SK-N-MC (cell line): ENCODE measurements at regions not wholly inside any gene's neighbourhood (a gene's known extent, or its start where the extent isn't known, plus 50 kb on each side); places are given as distances from the start of the nearest gene placed in this dataset.

ENCODE experiments used
- DNase-seq: peaks from one replicate; pipeline ENCODE4 v3.0.0-alpha.2; 2011; ENCODE audit warnings: low read depth, low spot score
- H3K27ac ChIP-seq: fragments of 200-600 bp; sonication (generic); 2 replicates; pipeline ENCODE4 v1.5.1; 2016; ENCODE audit warnings: mixed run types
- H3K36me3 ChIP-seq: fragments of 200-600 bp; sonication (generic); 2 replicates; pipeline ENCODE4 v1.6.1; 2017; ENCODE audit warnings: antibody characterized with exemption, low read length, mixed read lengths; ENCODE audit not compliant: insufficient read depth
- H3K4me3 ChIP-seq: fragments of 200-600 bp; sonication (generic); 2 replicates; pipeline ENCODE4 v1.5.1; 2016
- H3K9ac ChIP-seq: fragments of 200-600 bp; sonication (generic); 2 replicates; pipeline ENCODE4 v1.8.0; 2017; ENCODE audit warnings: mixed run types, mixed read lengths; ENCODE audit not compliant: insufficient read length
- H3K9me3 ChIP-seq: fragments of 200-600 bp; sonication (generic); 2 replicates; pipeline ENCODE4 v1.6.1; 2017; ENCODE audit warnings: low read depth, mild to moderate bottlenecking, antibody characterized with exemption, low read length, moderate library complexity, mixed read lengths
- EZH2 ChIP-seq: fragments of 200-600 bp; sonication (generic); IDR thresholded peaks from one replicate; pipeline ENCODE4 v1.6.1; 2017; ENCODE audit warnings: antibody characterized with exemption
- FOXP2 ChIP-seq: optimal IDR thresholded peaks from 2 replicates; pipeline ENCODE3; 2011; ENCODE audit warnings: mild to moderate bottlenecking, moderate library complexity; ENCODE audit not compliant: insufficient read depth; ENCODE audit errors: extremely low read length, control extremely low read depth
- POLR2AphosphoS5 ChIP-seq: IDR thresholded peaks from 2 replicates; pipeline ENCODE4 v1.6.1; 2012; ENCODE audit warnings: mild to moderate bottlenecking, low read depth, low read length, borderline replicate concordance

DNA sequence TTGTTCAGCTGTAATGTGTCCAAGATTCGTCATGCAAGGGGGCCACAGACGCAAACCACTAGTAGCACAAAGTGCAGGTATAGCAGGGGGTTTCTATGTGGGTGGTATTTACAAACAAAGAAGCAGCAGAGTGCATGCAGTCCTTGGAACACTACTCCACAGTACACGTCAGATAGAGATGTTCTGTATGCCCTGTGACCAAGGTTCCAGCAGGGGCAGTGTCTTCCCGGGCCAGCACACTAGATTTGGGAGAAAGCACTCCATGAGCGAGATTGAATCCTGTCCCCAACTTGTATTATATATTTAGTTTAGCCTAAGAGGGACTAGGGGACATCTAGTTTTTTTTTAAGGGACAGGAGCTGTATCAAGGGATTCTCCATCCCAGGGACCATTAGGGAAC is 54.4 kb upstream of the ESX1 start:
- Histone ChIP-seq H3K36me3 (no peaks in the 10 kb centered on the region), H3K9ac (no peak overlapping the region), H3K27ac (no peak overlapping the region), H3K4me3 (no peak overlapping the region), H3K9me3 (no peaks in the 10 kb centered on the region)
- no peak for DNase-seq
- no peak for TF ChIP-seq FOXP2
- TF ChIP-seq POLR2AphosphoS5 = no peak
- TF ChIP-seq EZH2 = no peak

DNA sequence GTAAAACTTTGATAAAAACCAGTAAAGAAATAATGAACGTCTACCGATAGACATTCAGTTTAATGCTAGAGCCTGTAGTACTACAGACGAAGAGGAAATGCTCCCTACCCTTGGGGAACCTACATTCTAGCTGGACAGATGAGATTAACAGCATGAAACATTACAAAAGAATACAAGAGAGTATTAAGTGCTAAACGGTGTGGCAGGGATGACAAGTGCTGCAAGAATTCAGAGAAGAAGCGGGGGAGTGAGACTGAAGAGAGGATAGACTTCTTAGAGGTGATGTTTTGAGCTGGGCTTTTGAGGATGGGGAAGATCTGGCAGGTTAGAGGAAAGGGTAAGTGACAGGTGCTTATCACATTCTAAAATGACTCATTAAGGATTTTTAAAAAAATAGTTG is 52.6 kb upstream of the ESX1 start:
- Histone ChIP-seq H3K4me3 (no peak overlapping the region), H3K36me3 (no peaks in the 10 kb centered on the region), H3K9me3 (no peaks in the 10 kb centered on the region), H3K9ac (no peak overlapping the region), H3K27ac (no peak overlapping the region)
- TF ChIP-seq POLR2AphosphoS5 (no peak), FOXP2 (no peak), EZH2 (no peak)
- DNase-seq = no peak

DNA sequence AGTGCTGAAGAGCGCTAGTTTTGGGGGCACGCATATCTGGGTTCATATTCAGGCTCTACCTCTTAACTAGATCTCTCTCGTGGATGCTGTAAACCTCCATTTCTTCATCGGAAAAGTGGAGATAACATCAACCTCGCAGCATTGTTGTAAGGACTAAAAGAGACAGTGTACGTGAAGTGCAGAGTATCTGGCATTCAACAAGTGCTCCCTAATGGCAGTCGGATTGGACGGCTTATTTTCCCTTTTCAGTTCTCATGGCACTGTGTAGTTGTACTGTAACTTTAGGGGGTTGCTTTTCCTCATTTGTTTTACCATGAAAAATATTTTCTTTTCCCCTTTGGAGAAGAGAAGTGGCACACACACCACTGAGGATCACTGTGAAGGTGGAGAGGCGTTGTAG is 51.4 kb upstream of the ESX1 start:
- H3K9me3 ChIP-seq = no peaks in the 10 kb centered on the region
- TF ChIP-seq POLR2AphosphoS5 = no peak
- H3K36me3 ChIP-seq = no peaks in the 10 kb centered on the region
- no peak overlapping the region for H3K27ac ChIP-seq
- no peak for DNase-seq
- H3K4me3 ChIP-seq = no peak overlapping the region
- H3K9ac ChIP-seq = no peak overlapping the region
